ENCODE measurements at regions not wholly inside any gene's neighbourhood (a gene's known extent, or its start where the extent isn't known, plus 50 kb on each side); places are given as distances from the start of the nearest gene placed in this dataset.
"Not testable (repeated sequence)": the region's sequence is repeated elsewhere in the genome, so short reads cannot be mapped to it uniquely, and the experiment has no call there.

GRCh38 chr11:86163221-86163876, 81.2 kb upstream of the EED start:
- not testable (repeated sequence) for TF ChIP-seq CTCF, EZH2, EZH2phosphoT487 (IDR thresholded peaks at IDR 0.05)

All from neural progenitor cell (in vitro differentiated cells).